K562 (cell line): ENCODE measurements at regions not wholly inside any gene's neighbourhood (a gene's known extent, or its start where the extent isn't known, plus 50 kb on each side); places are given as distances from the start of the nearest gene placed in this dataset.

Source experiments
- ADNP ChIP-seq: fragments of 200-800 bp; sonication (Bioruptor generic); IDR thresholded peaks from 2 replicates; pipeline ENCODE4 v1.6.1; 2016; ENCODE audit warnings: missing genetic modification characterization, missing compliant biosample characterization
- ELF4 ChIP-seq: fragments of 450-650 bp; formaldehyde crosslinking; IDR thresholded peaks from 2 replicates; pipeline ENCODE4 v1.4.0; 2022; ENCODE audit warnings: missing genetic modification characterization
- SAFB ChIP-seq: fragments of 200-400 bp; formaldehyde crosslinking; IDR thresholded peaks from 2 replicates; pipeline ENCODE4 v1.6.1; 2017; ENCODE audit warnings: low read depth, low read length, borderline replicate concordance
- ZNF121 ChIP-seq: sonication (generic); formaldehyde crosslinking; conservative IDR thresholded peaks from 2 replicates; pipeline ENCODE4 v1.8.0; 2022; ENCODE audit warnings: missing genetic modification reagents
- ZNF175 ChIP-seq: fragments of 200-800 bp; sonication (Bioruptor generic); IDR thresholded peaks from 2 replicates; pipeline ENCODE4 v1.6.1; 2016; ENCODE audit warnings: low read depth, mild to moderate bottlenecking, missing genetic modification characterization, missing compliant biosample characterization
- TF ChIP-seq, protein P1 (sequence below), 3 experiments: IDR thresholded peaks in 2 of 3; conservative IDR thresholded peaks in 1 of 3; 2 replicates each; pipeline ENCODE4 v1.5.1; 2011 to 2012; ENCODE audit warnings: low read length in 3 of 3, mild to moderate bottlenecking in 3 of 3, control low read depth in 2 of 3, improper control_type of control experiment in 1 of 3, inconsistent platforms in 1 of 3, low read depth in 1 of 3, mixed read lengths in 1 of 3, moderate library complexity in 1 of 3; ENCODE audit not compliant: insufficient read depth in 2 of 3
- TF ChIP-seq, protein P2 (sequence below): fragments of 450-650 bp; IDR thresholded peaks from 2 replicates; pipeline ENCODE4 v1.6.1; 2016; ENCODE audit warnings: missing biosample characterization, missing genetic modification characterization

DNA sequence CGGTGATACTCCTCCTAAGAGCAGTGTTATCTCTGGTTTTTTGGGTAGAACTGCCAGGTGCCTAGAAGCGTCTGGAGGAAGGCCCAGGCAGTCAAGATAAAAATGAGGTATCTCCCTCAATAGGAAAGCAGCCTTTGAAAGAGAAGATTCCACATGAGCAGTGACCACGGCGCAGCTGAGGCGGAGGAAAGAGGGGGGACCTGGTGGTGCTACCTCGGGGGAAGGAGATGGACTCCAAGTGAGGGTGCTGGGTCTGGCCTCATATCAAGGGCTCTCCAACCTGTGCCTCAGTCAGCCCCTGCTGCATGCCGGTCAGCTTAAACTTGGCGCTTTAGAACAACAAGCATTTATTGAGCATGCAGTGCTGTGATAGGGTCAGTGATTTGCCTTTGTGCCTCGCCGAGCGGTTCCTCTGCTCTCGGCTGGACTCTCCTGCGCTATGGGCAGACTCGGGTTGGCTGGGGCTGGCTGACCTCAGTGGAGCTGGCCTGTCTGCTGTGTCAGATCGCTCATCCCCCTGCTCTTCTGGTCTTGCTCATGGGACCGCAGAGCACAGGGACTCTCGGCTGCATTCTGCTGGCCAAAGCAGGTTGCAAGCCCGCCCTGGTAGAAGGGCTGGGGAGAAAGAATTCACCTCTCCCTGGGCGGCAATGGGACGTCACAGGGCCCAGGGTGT lies 121.1 kb upstream of the IRX4 start:
- TF ChIP-seq, protein P1, sequence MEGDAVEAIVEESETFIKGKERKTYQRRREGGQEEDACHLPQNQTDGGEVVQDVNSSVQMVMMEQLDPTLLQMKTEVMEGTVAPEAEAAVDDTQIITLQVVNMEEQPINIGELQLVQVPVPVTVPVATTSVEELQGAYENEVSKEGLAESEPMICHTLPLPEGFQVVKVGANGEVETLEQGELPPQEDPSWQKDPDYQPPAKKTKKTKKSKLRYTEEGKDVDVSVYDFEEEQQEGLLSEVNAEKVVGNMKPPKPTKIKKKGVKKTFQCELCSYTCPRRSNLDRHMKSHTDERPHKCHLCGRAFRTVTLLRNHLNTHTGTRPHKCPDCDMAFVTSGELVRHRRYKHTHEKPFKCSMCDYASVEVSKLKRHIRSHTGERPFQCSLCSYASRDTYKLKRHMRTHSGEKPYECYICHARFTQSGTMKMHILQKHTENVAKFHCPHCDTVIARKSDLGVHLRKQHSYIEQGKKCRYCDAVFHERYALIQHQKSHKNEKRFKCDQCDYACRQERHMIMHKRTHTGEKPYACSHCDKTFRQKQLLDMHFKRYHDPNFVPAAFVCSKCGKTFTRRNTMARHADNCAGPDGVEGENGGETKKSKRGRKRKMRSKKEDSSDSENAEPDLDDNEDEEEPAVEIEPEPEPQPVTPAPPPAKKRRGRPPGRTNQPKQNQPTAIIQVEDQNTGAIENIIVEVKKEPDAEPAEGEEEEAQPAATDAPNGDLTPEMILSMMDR (IDR thresholded peaks at IDR 0.05 in 2 of 3, conservative IDR thresholded peaks at IDR 0.05 in 1 of 3; ENCODE audit: insufficient read depth in 2 of 3, low read depth in 1 of 3, low read length in 3 of 3) = no peak
- TF ChIP-seq, protein P2, sequence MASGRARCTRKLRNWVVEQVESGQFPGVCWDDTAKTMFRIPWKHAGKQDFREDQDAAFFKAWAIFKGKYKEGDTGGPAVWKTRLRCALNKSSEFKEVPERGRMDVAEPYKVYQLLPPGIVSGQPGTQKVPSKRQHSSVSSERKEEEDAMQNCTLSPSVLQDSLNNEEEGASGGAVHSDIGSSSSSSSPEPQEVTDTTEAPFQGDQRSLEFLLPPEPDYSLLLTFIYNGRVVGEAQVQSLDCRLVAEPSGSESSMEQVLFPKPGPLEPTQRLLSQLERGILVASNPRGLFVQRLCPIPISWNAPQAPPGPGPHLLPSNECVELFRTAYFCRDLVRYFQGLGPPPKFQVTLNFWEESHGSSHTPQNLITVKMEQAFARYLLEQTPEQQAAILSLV (tag) = no peak
- TF ChIP-seq ADNP (no peak), ZNF175 (CRISPR knock-in tag) (no peak), ELF4 (CRISPR knock-in tag) (no peak), SAFB (no peak), ZNF121 (CRISPR knock-in tag) (no peak)
